ENCODE measurements at regions not wholly inside any gene's neighbourhood (a gene's known extent, or its start where the extent isn't known, plus 50 kb on each side); places are given as distances from the start of the nearest gene placed in this dataset.

- Mint-ChIP-seq H3K36me3 (ENCODE audit: unreplicated experiment) (peaks cover 5% of the 10 kb centered on the region), H3K27me3 (ENCODE audit: unreplicated experiment) (peaks cover 3% of the 10 kb centered on the region), H3K4me1 (ENCODE audit: low read depth, unreplicated experiment) (no peaks in the 10 kb centered on the region), H3K9me3 (ENCODE audit: unreplicated experiment) (peaks cover 4% of the 10 kb centered on the region), H3K4me3 (ENCODE audit: unreplicated experiment) (no peak overlapping the region), H3K27ac (ENCODE audit: unreplicated experiment) (no peak overlapping the region)
- DNase-seq = no peak
- no peak for TF ChIP-seq CTCF (IDR thresholded peaks at IDR 0.05; ENCODE audit: partially characterized antibody, unreplicated experiment)
Measured at GRCh38 chr15:69606144-69606543, 153.5 kb downstream of the RPLP1 start.

- Mint-ChIP-seq H3K36me3 (ENCODE audit: unreplicated experiment) (peaks cover 5% of the 10 kb centered on the region), H3K27me3 (ENCODE audit: unreplicated experiment) (peaks cover 6% of the 10 kb centered on the region), H3K27ac (ENCODE audit: unreplicated experiment) (no peak overlapping the region), H3K4me3 (ENCODE audit: unreplicated experiment) (no peak overlapping the region), H3K9me3 (ENCODE audit: unreplicated experiment) (peaks cover 7% of the 10 kb centered on the region), H3K4me1 (ENCODE audit: low read depth, unreplicated experiment) (no peaks in the 10 kb centered on the region)
- TF ChIP-seq CTCF (IDR thresholded peaks at IDR 0.05; ENCODE audit: partially characterized antibody, unreplicated experiment) = no peak
- DNase-seq = no peak
Measured at GRCh38 chr15:69606921-69607500, 154.4 kb downstream of the RPLP1 start.

GRCh38 chr15:69608661-69609060 is 156.0 kb downstream of the RPLP1 start:
- H3K9me3 Mint-ChIP-seq (ENCODE audit: unreplicated experiment) = peaks cover 7% of the 10 kb centered on the region
- H3K4me1 Mint-ChIP-seq (ENCODE audit: low read depth, unreplicated experiment) = no peaks in the 10 kb centered on the region
- peaks cover 5% of the 10 kb centered on the region for H3K36me3 Mint-ChIP-seq (ENCODE audit: unreplicated experiment)
- H3K27me3 Mint-ChIP-seq (ENCODE audit: unreplicated experiment) = peaks cover 5% of the 10 kb centered on the region
- H3K27ac Mint-ChIP-seq (ENCODE audit: unreplicated experiment) = no peak overlapping the region
- TF ChIP-seq CTCF (IDR thresholded peaks at IDR 0.05; ENCODE audit: partially characterized antibody, unreplicated experiment) = no peak
- H3K4me3 Mint-ChIP-seq (ENCODE audit: unreplicated experiment) = no peak overlapping the region
- DNase-seq = no peak

GRCh38 chr15:69609176-69609575 is 156.6 kb downstream of the RPLP1 start:
- H3K27me3 Mint-ChIP-seq (ENCODE audit: unreplicated experiment) = peaks cover 3% of the 10 kb centered on the region
- DNase-seq = no peak
- H3K36me3 Mint-ChIP-seq (ENCODE audit: unreplicated experiment) = peaks cover 5% of the 10 kb centered on the region
- H3K4me1 Mint-ChIP-seq (ENCODE audit: low read depth, unreplicated experiment) = no peaks in the 10 kb centered on the region
- peaks cover 7% of the 10 kb centered on the region for H3K9me3 Mint-ChIP-seq (ENCODE audit: unreplicated experiment)
- no peak overlapping the region for H3K4me3 Mint-ChIP-seq (ENCODE audit: unreplicated experiment)
- TF ChIP-seq CTCF (IDR thresholded peaks at IDR 0.05; ENCODE audit: partially characterized antibody, unreplicated experiment) = no peak
- H3K27ac Mint-ChIP-seq (ENCODE audit: unreplicated experiment) = no peak overlapping the region

GRCh38 chr15:69609776-69610175 is 157.2 kb downstream of the RPLP1 start:
- H3K9me3 Mint-ChIP-seq (ENCODE audit: unreplicated experiment) = peaks cover 7% of the 10 kb centered on the region
- peaks cover 5% of the 10 kb centered on the region for H3K36me3 Mint-ChIP-seq (ENCODE audit: unreplicated experiment)
- DNase-seq = no peak
- peaks cover 3% of the 10 kb centered on the region for H3K27me3 Mint-ChIP-seq (ENCODE audit: unreplicated experiment)
- TF ChIP-seq CTCF (IDR thresholded peaks at IDR 0.05; ENCODE audit: partially characterized antibody, unreplicated experiment) = no peak
- no peak overlapping the region for H3K27ac Mint-ChIP-seq (ENCODE audit: unreplicated experiment)
- H3K4me3 Mint-ChIP-seq (ENCODE audit: unreplicated experiment) = no peak overlapping the region
- no peaks in the 10 kb centered on the region for H3K4me1 Mint-ChIP-seq (ENCODE audit: low read depth, unreplicated experiment)

Data from glutamatergic neuron (in vitro differentiated cells).